K562 (cell line): ENCODE measurements at regions not wholly inside any gene's neighbourhood (a gene's known extent, or its start where the extent isn't known, plus 50 kb on each side); places are given as distances from the start of the nearest gene placed in this dataset.

Source experiments
- ATAC-seq: fragments of 200-7000 bp; cut with Tn5 transposase; 3 replicates; pipeline ENCODE4 v1.9.1; 2020; ENCODE audit warnings: moderate library complexity
- BruUV-seq: library from RNA; stranded (reverse); fragments of 400-500 nt; replicated peaks from 2 replicates; lab custom pipeline; 2021; lab: Mats Ljungman, UMichigan
- CTCF ChIA-PET: fragments of 300-600 bp; formaldehyde crosslinking; extraction: SDS; loops from one replicate; lab custom pipeline; 2021; ENCODE audit warnings: low intra/inter-chr PET ratio; lab: Yijun Ruan, JAX
- POLR2A ChIA-PET: fragments of 300-600, 350-650 bp; sonication (Branson Sonifier 250); formaldehyde crosslinking; extraction: SDS; loops from one replicate; lab custom pipeline; 2021; ENCODE audit warnings: antibody characterized with exemption, inconsistent platforms; lab: Yijun Ruan, JAX
- DNase-seq, 4 experiments: peaks; one replicate each; pipeline versions ENCODE4 v3.0.0 to v3.0.0-alpha.2; 2011 to 2018; ENCODE audit warnings: low spot score in 3 of 4, mixed read lengths in 3 of 4; ENCODE audit errors: extremely low read depth in 1 of 4
- FAIRE-seq: peaks from 2 replicates; lab custom pipeline; 2011; peaks lifted over from hg19 to GRCh38; lab: Jason Lieb, UNC
- H2AFZ ChIP-seq: 2 replicates; pipeline ENCODE4 v1.6.0; 2011; ENCODE audit warnings: low read depth, low read length, control low read depth, inconsistent platforms
- H3K27ac ChIP-seq: fragments of 200-600 bp; 3 replicates; pipeline ENCODE4 v1.8.0; 2011; ENCODE audit warnings: low read depth, mild to moderate bottlenecking, control low read depth, inconsistent platforms, low read length, moderate library complexity, mixed read lengths; ENCODE audit errors: extremely low read depth
- H3K27me3 ChIP-seq, 2 experiments: fragments of 300-600 bp in 1 of 2; 2 replicates in 1 of 2; 3 replicates in 1 of 2; pipeline versions ENCODE4 v1.6.0 to v1.8.0; 2011; ENCODE audit warnings: inconsistent platforms in 2 of 2, low read length in 2 of 2, mild to moderate bottlenecking in 1 of 2, mixed read lengths in 1 of 2, moderate library complexity in 1 of 2; ENCODE audit not compliant: control insufficient read depth in 2 of 2, insufficient read depth in 2 of 2
- H3K36me3 ChIP-seq: fragments of 300-600 bp; 3 replicates; pipeline ENCODE4 v1.8.0; 2011; ENCODE audit warnings: mild to moderate bottlenecking, low read length, inconsistent platforms; ENCODE audit not compliant: control insufficient read depth, insufficient read depth
- H3K4me1 ChIP-seq, 2 experiments: fragments of 200-600 bp in 1 of 2; replicated peaks in 1 of 2; 2 replicates in 1 of 2; 3 replicates in 1 of 2; pipeline versions ENCODE4 v1.5.1 to v1.8.0; 2011; ENCODE audit warnings: inconsistent platforms in 2 of 2, low read length in 2 of 2, mild to moderate bottlenecking in 1 of 2, mixed read lengths in 1 of 2, moderate library complexity in 1 of 2; ENCODE audit not compliant: control insufficient read depth in 2 of 2, insufficient read depth in 2 of 2
- H3K4me2 ChIP-seq: 2 replicates; pipeline ENCODE4 v1.6.1; 2011; ENCODE audit warnings: low read length, control low read depth, inconsistent platforms, mixed read lengths; ENCODE audit not compliant: insufficient read depth
- H3K4me3 ChIP-seq: fragments of 200-600 bp; sonication (generic), shearing (Covaris generic); 2 replicates; pipeline ENCODE4 v1.5.1; 2016; ENCODE audit warnings: control low read depth, inconsistent platforms
- H3K79me2 ChIP-seq: fragments of 200-600 bp; 3 replicates; pipeline ENCODE4 v1.8.0; 2011; ENCODE audit warnings: low read length, inconsistent platforms; ENCODE audit not compliant: control insufficient read depth, insufficient read depth
- H3K9ac ChIP-seq, 2 experiments: 2 replicates each; pipeline versions ENCODE4 v1.6.0 to v1.6.1; 2011; ENCODE audit warnings: low read depth in 2 of 2, low read length in 2 of 2, control low read depth in 1 of 2, inconsistent platforms in 1 of 2, mild to moderate bottlenecking in 1 of 2, mixed read lengths in 1 of 2; ENCODE audit not compliant: insufficient read depth in 1 of 2
- H3K9me1 ChIP-seq: one replicate; pipeline ENCODE4 v1.6.0; 2011; ENCODE audit warnings: inconsistent platforms, mild to moderate bottlenecking, low read length, moderate library complexity; ENCODE audit not compliant: control insufficient read depth, insufficient read depth
- H3K9me3 ChIP-seq: replicated peaks from 2 replicates; pipeline ENCODE4 v1.5.1; 2011; ENCODE audit warnings: low read depth, low read length, inconsistent platforms; ENCODE audit not compliant: control insufficient read depth, insufficient read depth
- H4K20me1 ChIP-seq: replicated peaks from 2 replicates; pipeline ENCODE4 v1.6.1; 2011; ENCODE audit warnings: low read length, inconsistent platforms, mixed read lengths; ENCODE audit not compliant: control insufficient read depth, insufficient read depth
- BCOR ChIP-seq: fragments of 450-650 bp; IDR thresholded peaks from 2 replicates; pipeline ENCODE4 v1.6.1; 2016
- CHD2 ChIP-seq: IDR thresholded peaks from 2 replicates; pipeline ENCODE4 v1.6.1; 2011; ENCODE audit warnings: low read depth, low read length
- E2F8 ChIP-seq: fragments of 450-650 bp; IDR thresholded peaks from 2 replicates; pipeline ENCODE4 v1.7.1; 2018; ENCODE audit warnings: mild to moderate bottlenecking, low read depth; ENCODE audit not compliant: partially characterized antibody
- HDAC6 ChIP-seq: IDR thresholded peaks from 2 replicates; pipeline ENCODE4 v1.6.1; 2012; ENCODE audit warnings: low read depth, mild to moderate bottlenecking, control low read depth, inconsistent platforms, low read length, moderate library complexity
- RBM17 ChIP-seq: fragments of 200-400 bp; formaldehyde crosslinking; IDR thresholded peaks from 2 replicates; pipeline ENCODE4 v1.6.1; 2017; ENCODE audit warnings: low read depth, mild to moderate bottlenecking, low read length, borderline replicate concordance
- RREB1 ChIP-seq: fragments of 250-450 bp; sonication (Bioruptor Pico); IDR thresholded peaks from 2 replicates; pipeline ENCODE4 v1.4.0; 2020
- SAFB ChIP-seq: fragments of 200-400 bp; formaldehyde crosslinking; IDR thresholded peaks from 2 replicates; pipeline ENCODE4 v1.6.1; 2017; ENCODE audit warnings: low read depth, low read length, borderline replicate concordance
- SIN3A ChIP-seq, 2 experiments: fragments of 150-350 bp in 1 of 2; IDR thresholded peaks; 2 replicates each; pipeline ENCODE4 v1.6.1; 2011 to 2016; ENCODE audit warnings: borderline replicate concordance in 2 of 2, low read depth in 2 of 2, low read length in 2 of 2, mild to moderate bottlenecking in 2 of 2, moderate library complexity in 2 of 2; ENCODE audit not compliant: control insufficient read depth in 1 of 2
- SNAPC5 ChIP-seq: fragments of 250-450 bp; sonication (Bioruptor Pico); IDR thresholded peaks from 2 replicates; pipeline ENCODE4 v1.8.0; 2021; ENCODE audit warnings: moderate library complexity, mild to moderate bottlenecking, inconsistent platforms
- ZBED1 ChIP-seq: IDR thresholded peaks from 2 replicates; pipeline ENCODE4 v1.6.1; 2014
- ZNF280B ChIP-seq: fragments of 250-450 bp; sonication (Bioruptor Pico); IDR thresholded peaks from 2 replicates; pipeline ENCODE4 v1.5.1; 2021; ENCODE audit warnings: mild to moderate bottlenecking
- ZNF589 ChIP-seq: fragments of 200-800 bp; sonication (Bioruptor generic); IDR thresholded peaks from 2 replicates; pipeline ENCODE4 v1.6.1; 2016; ENCODE audit warnings: low read depth, missing genetic modification characterization, missing compliant biosample characterization
- WGBS: fragments of 100-300 bp; shearing (Covaris generic); methylation state at CpG from one replicate; pipeline ENCODE4 v1.1.6; 2016; ENCODE audit warnings: low coverage, mixed read lengths; ENCODE audit not compliant: insufficient coverage; ENCODE audit errors: missing lambda C conversion rate; 5-methylcytosine and 5-hydroxymethylcytosine counted together
- in situ Hi-C: fragments of 300-500 bp; cut with MboI; formaldehyde crosslinking; loops from 4 replicates; pipeline ENCODE4 v1.15.0; 2018; ENCODE audit warnings: inconsistent platforms, mixed read lengths
- intact Hi-C: fragments of 100-400 bp; cut with micrococcal nuclease; formaldehyde crosslinking; loops from 2 replicates; pipeline ENCODE4 v1.14.2; 2022

GRCh38 chr4:123682931-123683330 lies 286.3 kb downstream of the SPRY1 start:
- no peak for DNase-seq
- intact Hi-C loops = no loop called here
- TF ChIP-seq SNAPC5 (CRISPR knock-in tag) = no peak
- no peak for TF ChIP-seq SIN3A (IDR thresholded peaks at IDR 0.05; ENCODE audit: borderline replicate concordance in 2 of 2, control insufficient read depth in 1 of 2, low read depth in 2 of 2, low read length in 2 of 2)
- TF ChIP-seq RBM17 = no peak
- TF ChIP-seq ZBED1 = no peak
- TF ChIP-seq RREB1 (CRISPR knock-in tag) = no peak
- TF ChIP-seq CHD2 = no peak
- no peak for TF ChIP-seq HDAC6
- TF ChIP-seq ZNF280B (CRISPR knock-in tag) = no peak
- TF ChIP-seq ZNF589 (CRISPR knock-in tag) = no peak
- no peak for TF ChIP-seq SAFB
- TF ChIP-seq E2F8 = no peak
- TF ChIP-seq BCOR = no peak
- TF ChIP-seq, all 486 proteins: peak for 0
- no peaks in the 10 kb centered on the region for H3K79me2 ChIP-seq
- H3K4me1 ChIP-seq = peaks cover 0 to 6% of the 10 kb centered on the region in 2 experiments; a peak in 1 of 5 replicates
- no TSS peak for BruUV-seq
- H3K27ac ChIP-seq = no peak overlapping the region
- no peaks in the 10 kb centered on the region for H4K20me1 ChIP-seq
- H3K27me3 ChIP-seq = no peaks in the 10 kb centered on the region
- no peak overlapping the region for H3K4me3 ChIP-seq
- H3K9me1 ChIP-seq = no peaks in the 10 kb centered on the region
- no peak overlapping the region for H2AFZ ChIP-seq
- no peak for FAIRE-seq
- H3K9ac ChIP-seq = no peak overlapping the region
- ChIA-PET POLR2A (interaction anchor here (0.6 kb wide), 1 partner anchor 131 kb away, joined by 3 read pairs; no protein-coding TSS in a partner anchor), CTCF (no interaction called here)
- 25% methylated on average over 2 of the region's 2 CpGs for WGBS
- H3K9me3 ChIP-seq = no peaks in the 10 kb centered on the region
- no peak for ATAC-seq
- in situ Hi-C loops = no loop called here
- H3K36me3 ChIP-seq = no peaks in the 10 kb centered on the region
- H3K4me2 ChIP-seq = no peak overlapping the region
